HG03354 (cell line): ENCODE measurements at regions not wholly inside any gene's neighbourhood (a gene's known extent, or its start where the extent isn't known, plus 50 kb on each side); places are given as distances from the start of the nearest gene placed in this dataset.

Source experiments
- ATAC-seq: cut with Tn5 transposase; IDR thresholded peaks from one replicate; pipeline ENCODE4 v1.9.1; 2021; ENCODE audit warnings: mild to moderate bottlenecking; ENCODE audit not compliant: unreplicated experiment, poor library complexity, severe bottlenecking

DNA sequence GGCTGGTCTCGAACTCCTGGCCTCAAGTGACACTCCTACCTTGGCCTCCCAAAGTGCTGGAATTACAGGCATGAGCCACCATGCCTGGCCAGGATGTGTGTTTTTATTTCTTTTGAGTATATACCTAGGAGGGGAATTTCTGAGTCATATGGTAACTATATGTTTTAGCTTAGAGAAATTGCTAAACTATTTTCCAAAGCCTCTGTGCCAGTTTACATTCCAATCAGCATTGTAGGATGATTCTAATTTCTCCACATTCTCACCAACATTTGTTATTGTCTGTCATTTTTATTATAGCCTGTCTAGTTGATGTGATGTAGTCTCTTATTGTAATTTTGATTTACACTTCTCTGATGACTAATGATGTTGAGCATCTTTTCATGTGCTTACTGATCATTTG, 1576.0 kb downstream of the RPA4 start:
- no peak for ATAC-seq

DNA sequence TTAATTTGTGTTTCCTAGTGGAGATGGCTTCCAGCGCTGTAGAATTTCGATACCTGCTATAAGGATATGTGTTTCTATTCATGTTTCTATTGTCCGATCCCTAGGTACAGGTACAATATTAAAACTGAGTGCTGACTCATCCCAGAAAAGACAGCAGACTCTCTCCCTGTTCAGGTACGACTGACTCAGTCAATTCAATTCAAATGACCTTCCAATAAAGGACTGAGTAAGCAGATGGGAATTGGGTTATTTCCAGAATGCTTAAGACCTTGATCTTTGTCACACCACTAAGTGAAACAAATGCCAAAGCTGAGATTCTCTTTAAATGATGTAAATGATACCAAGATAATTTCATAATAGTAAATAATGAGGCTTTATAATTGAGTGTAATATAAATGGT, 1596.9 kb downstream of the RPA4 start:
- ATAC-seq, result no peak

DNA sequence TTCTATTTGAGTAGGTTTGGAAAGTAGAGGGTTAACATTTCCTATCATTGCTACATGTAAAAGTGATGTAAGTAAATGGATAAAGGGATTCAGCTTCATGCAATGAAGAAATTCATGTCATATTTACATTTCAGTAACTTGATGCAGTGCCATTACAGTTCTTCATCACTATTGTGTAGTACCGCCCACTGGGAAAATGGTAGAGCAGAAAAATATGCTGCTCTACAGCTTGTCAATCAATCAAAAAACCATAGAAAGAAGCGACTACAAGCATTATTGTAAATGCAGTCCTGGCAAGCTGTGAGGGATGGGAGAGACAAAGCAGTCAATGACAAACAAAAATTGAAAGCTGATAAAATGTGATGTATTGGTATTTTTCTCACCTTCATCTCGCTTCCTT, 1597.9 kb downstream of the RPA4 start:
- no peak for ATAC-seq

DNA sequence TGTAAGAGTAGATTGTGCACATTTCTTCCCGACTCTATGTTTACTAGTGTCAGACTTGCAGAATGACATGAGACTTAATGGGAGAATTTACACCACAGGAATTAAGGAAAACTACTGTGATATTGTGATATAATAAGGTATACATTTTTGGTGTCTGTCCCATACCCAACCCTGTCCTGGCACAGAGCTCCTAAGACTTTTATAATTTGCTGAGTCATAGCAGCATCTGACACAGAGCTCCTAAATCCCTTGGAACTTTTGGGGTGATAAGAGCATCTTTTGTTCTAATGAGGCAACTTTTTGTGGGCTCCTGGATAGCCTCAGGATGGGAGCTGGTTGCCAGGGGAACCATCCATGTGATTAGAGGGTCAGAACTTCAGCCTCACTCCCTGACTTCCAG, 1607.0 kb downstream of the RPA4 start:
- ATAC-seq, result no peak

DNA sequence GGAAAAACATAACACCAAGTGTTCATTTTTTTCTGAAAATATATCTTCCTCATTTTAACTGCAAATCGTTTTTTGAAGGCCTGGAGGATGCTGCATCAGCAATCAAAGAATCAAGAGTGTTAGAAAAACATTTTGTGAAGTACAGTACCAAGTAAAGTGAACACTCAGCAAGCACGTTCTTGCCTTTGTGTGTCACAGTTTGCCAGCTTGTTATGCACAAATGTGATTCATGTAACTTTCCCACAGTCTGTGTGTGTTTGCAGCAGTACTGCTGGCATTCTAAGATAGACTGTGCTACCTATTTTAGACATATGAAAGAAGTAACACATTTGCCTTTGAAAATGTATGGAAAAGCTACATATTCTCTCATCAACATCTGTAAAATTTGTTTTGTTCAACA, 1617.7 kb downstream of the RPA4 start:
- ATAC-seq, result no peak

DNA sequence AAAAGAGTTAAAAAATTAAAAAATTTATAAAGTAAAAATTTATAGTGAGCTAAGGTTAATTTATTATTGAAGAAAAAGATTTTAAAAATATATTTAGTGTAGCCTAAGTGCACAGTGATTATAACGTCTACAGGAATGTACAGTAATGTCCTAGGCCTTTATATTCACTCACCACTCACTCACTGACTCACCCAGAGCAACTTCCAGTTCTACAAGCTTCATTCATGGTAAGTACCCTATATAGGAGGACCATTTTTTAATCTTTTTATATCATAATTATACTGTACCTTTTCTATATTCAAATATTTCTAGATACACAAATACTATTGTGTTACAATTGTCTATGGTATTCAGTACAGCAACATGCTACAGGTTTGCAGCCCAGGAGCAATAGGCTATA, 1623.2 kb downstream of the RPA4 start:
- no peak for ATAC-seq

DNA sequence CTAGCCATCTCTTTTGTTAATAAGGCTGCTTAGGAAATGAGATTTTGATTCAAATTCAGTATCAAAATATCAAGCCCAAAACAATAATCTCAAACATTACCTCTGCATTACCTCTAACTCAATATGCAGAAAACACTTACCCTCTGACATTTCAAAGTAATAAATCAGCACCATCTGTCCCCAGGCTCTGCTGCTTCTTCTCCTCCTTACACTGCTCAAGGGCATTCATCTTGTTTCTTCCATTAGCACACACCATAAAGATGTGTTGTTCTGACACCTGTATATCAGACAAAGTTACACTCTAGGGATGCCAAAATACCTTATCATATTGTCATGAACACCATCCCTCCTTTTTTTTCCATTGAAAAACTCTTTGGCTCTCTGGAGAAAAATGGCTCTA, 1630.3 kb downstream of the RPA4 start:
- no peak for ATAC-seq

DNA sequence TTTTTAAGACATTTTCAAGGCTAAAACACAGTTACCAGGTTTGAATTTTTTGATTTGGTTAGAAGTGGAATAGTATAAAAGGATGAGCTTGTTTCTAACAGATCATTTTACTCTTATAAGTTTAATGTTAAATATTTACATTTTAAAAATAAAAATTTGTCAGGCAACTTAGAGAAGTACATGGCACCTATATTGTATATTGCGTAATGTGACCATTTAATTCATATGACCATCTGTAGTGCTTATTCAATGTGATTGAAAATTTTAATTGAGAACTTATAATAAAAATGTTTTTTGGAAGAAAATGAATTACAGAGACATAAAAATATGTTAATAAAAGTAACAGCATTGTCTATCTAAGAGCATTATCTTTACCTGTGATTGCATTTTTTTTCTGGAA, 1632.4 kb downstream of the RPA4 start:
- ATAC-seq, result no peak

DNA sequence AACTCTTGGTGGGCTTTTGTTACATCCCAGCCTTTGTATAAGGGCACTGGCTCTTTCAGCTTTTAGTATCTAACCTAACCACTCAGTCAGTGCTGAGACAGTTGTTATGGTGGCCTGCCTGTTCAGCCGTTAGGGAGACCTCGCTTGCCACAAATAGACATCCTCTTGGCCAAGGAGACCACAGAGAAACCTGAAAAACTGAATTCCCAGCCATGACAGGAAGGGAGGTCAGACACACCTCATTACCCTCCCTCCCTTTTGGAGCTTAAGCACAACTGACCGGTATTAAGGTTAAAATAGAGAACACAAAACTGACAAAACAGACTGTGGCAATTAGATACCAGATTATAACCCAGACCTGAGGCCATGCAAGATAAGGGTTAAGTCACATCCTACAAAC, 1639.3 kb downstream of the RPA4 start:
- no peak for ATAC-seq

DNA sequence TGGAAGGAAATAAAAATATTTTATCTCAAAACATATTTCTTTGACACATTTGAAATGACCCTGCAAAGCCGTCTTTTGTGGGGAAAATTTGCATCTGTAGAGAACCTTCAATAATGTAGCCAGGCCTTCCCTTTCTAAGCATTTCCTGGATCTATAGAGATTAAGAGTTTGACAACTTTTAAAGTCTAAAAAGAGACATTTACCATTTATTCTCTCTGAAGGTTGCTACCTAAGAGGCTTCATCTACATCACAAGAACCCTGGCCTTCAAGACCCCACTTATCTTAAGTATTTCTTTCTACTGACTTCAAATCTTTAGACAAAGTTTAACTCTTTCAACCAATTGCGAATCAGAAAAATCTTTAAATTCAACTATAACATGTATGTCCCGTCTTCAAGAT, 1639.8 kb downstream of the RPA4 start:
- no peak for ATAC-seq

DNA sequence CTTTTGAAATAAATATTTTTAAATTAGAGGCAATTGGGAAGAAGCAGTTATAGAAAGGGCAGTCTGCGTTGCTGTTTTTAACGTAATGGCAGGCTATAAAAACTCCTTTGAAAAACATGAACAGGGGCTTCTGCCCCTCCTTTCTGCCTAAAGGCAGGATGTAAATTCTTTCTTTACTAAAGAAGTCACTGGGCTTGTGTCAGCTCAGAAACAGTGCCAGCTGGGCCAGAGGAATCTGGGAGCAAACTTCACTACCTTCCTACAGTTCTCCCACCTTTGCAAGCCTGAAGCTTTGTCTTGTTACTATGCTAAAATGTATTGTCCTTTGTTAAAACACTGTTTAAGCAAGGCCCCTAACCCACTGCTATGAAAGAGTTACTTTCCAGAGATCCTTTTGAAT, 1664.8 kb downstream of the RPA4 start:
- no peak for ATAC-seq

DNA sequence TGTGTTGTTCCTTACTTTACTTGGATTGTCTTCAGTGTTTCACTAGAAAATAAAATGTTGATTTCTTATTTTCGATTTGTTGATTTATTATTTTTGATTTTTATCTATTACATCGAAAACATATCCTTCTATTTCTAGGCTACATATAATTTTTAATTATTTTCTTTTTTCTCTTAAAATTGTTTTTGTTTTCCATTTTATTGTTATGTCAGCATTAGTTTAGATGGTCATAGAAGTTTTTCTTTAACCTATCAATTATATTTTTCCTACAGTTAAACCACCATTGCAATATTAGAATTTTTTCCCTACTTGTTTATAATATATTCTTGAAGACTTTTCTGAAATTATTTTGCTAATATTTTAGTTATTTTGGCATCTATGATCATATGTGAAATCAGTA, 1685.1 kb downstream of the RPA4 start:
- ATAC-seq, result no peak

DNA sequence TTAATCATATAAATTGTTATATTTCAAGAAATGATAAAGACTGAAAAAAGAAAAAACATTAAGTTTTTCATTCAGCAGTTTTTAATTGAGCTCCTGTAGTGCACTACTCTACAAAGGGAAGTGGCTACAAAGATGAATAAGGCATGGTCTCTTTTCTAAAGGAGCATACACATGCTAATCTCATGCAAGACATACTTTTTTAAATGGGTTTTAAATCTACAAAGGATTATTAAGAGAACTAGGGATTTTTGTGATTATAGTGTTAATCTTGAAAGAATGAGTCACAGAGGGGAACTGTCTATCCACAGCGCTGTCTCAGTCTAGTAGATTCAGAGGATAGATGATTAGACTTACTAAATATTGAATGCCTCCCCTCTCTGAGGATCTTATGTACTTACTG, 1722.2 kb downstream of the RPA4 start:
- no peak for ATAC-seq

DNA sequence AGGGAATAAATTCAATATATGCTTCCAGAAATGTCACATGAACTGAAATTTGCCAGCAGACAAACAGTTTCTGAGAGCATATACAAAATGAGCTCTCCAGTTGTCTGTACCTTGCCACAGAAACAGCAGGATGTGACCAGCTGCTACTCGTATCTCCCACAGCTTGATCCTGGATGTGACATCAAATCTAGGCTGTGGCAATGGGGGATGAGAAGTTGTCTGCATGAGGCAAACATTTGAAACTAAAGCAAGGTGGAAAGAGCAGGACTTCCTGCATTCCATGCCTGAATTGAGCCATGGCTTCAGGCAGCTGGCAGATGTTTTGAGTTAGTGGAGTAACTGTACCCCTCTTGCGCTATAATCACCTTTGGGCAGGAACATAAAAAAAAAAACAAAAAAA, 1724.0 kb downstream of the RPA4 start:
- ATAC-seq, result no peak

DNA sequence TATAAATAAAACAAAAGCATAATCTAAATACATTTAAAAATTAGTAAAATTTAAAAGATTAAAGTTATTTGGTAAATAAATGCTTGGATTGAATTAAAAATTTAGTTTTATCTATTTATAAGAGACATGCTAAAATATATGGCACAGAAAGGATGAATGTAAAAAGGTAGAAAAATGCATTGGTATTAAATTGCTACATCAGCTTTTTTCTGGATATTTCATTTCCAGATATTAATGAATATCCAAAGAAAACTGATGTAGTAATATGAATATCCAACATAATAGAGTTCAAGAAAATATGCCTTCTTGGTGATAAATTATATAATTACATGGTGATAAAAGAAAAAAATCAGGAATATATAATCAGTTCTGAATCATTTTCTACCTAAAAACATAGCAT, 1743.9 kb downstream of the RPA4 start:
- no peak for ATAC-seq

DNA sequence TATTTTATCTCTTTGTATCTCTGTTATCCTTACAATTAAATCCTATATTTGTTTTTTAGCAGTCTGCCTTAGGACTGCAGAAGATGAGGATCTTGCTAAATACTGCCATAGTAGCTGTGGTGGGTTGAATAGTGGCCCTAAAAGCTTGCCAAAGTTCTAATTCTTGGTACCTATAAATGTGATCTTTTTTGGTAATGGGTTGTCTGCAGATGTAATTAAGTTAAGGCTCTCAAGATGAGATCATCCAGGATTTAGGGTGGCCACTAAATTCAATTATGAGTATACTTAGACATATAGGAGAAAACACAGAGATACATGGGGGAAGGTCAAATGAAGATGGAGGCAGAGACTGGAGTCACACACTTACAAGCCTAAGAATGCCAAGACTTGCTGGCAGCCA, 1753.7 kb downstream of the RPA4 start:
- no peak for ATAC-seq

DNA sequence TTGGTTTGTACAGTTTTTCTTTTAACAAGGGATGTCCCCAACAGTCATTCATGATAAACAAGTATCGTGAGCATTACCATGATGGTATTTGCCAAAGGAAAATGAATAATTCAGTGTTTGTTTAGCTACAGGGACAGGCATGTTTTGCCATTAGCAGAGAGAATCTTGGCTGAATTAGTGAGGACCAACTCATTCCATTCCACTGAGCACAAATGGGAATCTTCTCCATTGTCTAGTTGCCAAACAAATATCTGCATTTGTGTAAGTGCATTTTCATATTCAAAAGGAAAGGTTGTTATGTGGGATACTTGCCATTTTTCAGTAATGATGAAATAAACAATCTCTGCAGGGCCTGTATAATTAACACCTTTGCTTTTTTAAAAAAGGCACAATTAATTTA, 1762.6 kb downstream of the RPA4 start:
- no peak for ATAC-seq

DNA sequence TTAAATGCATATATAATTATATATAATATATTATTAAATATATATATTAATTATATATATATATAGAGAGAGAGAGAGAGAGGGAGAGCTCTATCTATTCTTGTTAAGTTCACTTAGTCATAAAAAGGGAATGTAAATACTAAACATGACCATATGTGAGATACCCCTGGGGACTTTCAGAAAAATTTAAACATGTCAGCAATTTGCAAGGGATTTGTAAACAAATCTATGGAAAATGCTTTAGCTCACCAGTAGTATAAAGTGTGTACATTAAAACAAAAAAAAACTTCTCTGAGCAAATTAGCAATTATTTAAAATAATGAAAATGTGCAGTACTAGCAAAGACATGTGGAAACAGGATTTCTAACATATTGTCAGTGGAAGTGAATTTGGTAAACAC, 1755.5 kb downstream of the PCDH19 start:
- no peak for ATAC-seq
